ENCODE measurements at regions not wholly inside any gene's neighbourhood (a gene's known extent, or its start where the extent isn't known, plus 50 kb on each side); places are given as distances from the start of the nearest gene placed in this dataset.

GRCh38 chr18:78875016-78875777, 104.4 kb upstream of the SALL3 start:
- TF ChIP-seq, protein P1, sequence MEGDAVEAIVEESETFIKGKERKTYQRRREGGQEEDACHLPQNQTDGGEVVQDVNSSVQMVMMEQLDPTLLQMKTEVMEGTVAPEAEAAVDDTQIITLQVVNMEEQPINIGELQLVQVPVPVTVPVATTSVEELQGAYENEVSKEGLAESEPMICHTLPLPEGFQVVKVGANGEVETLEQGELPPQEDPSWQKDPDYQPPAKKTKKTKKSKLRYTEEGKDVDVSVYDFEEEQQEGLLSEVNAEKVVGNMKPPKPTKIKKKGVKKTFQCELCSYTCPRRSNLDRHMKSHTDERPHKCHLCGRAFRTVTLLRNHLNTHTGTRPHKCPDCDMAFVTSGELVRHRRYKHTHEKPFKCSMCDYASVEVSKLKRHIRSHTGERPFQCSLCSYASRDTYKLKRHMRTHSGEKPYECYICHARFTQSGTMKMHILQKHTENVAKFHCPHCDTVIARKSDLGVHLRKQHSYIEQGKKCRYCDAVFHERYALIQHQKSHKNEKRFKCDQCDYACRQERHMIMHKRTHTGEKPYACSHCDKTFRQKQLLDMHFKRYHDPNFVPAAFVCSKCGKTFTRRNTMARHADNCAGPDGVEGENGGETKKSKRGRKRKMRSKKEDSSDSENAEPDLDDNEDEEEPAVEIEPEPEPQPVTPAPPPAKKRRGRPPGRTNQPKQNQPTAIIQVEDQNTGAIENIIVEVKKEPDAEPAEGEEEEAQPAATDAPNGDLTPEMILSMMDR (IDR thresholded peaks at IDR 0.05; ENCODE audit: borderline replicate concordance, extremely low read depth, low read length, poor library complexity, severe bottlenecking), result peak; percentile 71
- TF ChIP-seq EZH2 (IDR thresholded peaks at IDR 0.05; ENCODE audit: borderline replicate concordance, low read depth, low read length, severe bottlenecking), result no peak

Measured in DND-41 (cell line).